GM21515 (cell line): ENCODE measurements at regions not wholly inside any gene's neighbourhood (a gene's known extent, or its start where the extent isn't known, plus 50 kb on each side); places are given as distances from the start of the nearest gene placed in this dataset.
A peak's percentile ranks its signal among the peaks of the same experiment; 100 is the strongest.
"Not testable (repeated sequence)": the region's sequence is repeated elsewhere in the genome, so short reads cannot be mapped to it uniquely, and the experiment has no call there.

Source experiments
- ATAC-seq: cut with Tn5 transposase; IDR thresholded peaks from one replicate; pipeline ENCODE4 v1.9.1; 2021; ENCODE audit not compliant: unreplicated experiment

DNA sequence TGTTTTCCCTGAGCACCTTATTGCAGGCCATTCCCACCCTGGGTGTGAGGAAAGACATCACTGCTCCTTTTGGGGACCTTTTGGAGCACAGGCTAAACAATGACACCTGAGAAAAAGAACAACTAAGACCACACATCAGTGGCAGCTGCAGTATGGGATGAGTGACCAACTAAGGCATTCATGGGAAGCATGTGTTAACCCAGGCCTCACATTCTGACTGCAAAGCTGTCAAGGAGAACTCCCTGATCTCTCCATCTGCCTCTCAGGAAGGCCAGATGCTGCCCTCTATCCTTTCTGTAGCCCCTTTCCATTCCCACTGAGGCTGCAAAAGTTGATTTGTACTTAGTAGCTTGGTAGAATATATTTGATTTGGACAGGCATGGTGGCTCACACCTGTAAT is 130.5 kb upstream of the FOXN2 start:
- no peak for ATAC-seq

DNA sequence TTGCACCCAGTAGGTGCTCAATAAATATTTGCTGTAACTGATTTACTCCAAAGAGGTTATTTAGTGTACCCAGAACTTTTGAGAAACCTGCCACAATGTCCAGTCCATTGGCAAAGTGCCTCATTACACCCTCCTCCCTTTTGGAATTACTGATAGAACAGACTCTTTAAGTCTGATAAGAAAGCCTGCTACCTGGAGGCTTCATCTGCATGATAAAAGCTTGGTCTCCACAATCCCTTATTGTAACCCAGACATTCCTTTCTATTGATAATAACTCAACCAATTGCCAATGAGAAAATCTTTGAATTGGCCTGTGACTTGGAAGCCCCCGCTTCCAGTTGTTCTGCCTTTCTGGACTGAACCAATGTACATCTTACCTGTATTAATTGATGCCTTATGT is 127.0 kb upstream of the FOXN2 start:
- ATAC-seq: no peak

DNA sequence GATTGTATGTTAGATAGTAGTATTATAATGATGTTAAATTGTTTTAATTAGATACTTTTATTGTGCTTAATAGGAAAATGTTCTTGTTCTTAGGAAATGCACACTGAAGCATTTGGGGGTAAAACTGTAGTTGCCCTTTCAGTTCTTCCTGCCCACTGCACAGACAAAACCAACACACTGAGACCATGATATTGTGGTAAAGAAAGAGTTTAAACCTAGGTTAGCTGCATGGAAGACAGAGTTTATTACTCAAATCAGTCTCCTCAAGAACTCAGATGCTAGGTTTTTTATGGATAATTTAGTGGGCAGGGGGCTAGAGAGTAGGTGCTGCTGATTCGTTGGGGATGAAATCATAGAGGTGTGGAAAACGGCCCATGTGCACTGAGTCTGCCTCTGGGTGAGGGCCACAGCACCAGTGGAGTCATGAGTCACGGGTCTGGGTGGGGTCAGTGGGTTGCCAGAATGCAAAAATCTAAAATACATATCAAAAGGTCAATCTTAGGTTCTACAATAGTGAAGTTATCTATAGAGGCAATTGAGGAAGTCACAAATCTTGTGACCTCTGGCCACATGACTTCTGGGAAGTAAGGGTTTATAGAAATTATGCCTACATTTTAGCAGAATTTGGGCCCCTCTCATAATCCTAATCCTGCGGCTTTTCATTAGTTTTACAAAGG is 124.8 kb upstream of the FOXN2 start:
- ATAC-seq: no peak

DNA sequence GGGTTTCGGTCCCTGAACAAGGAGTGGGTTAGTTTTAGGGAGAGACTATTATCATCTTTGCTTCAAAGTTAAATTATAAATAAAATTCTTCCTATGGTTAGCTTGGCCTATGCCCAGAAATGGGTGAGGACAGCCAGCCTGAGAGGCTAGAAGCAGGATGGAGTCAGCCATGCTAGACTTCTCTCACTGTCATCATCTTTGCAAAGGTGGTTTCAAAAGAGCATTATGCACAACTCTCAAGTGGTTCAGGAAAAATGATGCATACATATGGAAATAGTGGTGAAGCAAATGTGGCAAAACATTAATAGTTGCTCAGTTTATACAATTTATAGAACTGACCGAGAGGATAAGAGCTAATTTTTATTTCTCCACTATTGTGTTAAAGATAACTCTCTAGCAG is 124.3 kb upstream of the FOXN2 start:
- no peak for ATAC-seq

DNA sequence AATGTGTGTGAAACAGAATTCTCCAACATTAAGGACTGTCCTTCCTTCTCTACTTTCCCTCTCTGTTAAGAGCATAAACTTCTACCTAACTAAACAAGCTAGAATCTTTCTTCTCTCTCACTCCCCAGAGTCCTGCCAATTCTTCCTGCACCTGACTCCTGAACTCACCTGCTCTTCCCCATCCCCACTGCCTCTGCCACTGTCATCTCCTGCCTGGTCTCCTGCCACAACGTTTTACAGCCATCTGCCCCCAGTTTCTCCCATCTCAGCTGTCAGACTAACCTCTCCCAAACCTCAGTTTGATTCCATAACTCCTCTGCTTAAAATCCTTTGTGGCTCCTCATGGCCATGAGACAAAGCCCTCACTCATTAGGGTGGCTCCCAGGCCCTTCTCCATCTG is 119.8 kb upstream of the FOXN2 start:
- ATAC-seq: no peak

DNA sequence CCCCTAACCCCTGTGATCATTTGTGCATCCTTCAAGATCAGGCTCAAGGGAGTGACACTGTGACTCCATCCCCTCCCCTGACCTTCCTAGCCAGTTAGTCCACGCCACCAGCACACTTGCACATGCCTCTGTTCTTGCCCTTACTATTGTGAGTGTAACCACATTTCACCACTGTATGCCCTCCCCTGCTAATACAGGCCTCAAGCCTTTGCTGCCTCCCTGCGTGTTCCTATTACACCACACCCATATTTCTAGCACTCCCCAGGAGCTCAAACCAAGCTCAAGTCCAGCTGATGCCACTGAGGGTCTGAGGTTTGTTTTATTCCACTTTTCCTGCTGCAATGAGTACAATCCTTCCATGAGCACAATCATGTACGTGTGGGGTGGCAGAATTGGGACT is 119.3 kb upstream of the FOXN2 start:
- ATAC-seq: no peak

DNA sequence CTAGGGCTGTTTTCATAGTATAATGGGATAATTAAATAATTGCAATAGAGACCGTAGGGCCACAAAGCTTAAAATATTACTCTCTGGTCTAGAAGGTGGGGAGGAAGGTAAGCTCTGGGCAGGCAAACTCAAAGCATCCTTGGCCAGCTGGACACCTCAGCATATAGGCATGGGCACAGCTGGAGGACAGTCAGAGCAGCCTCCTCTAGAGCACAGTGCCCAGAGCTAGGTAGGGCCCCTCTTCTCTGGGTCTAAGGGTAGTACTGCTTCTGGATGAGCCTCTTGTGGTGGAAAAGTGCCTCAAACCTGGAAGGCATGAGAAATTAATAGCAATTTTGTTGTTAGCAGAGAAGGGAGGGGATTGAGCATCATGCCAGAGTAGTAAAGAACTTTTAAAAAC is 116.9 kb upstream of the FOXN2 start:
- ATAC-seq: no peak

DNA sequence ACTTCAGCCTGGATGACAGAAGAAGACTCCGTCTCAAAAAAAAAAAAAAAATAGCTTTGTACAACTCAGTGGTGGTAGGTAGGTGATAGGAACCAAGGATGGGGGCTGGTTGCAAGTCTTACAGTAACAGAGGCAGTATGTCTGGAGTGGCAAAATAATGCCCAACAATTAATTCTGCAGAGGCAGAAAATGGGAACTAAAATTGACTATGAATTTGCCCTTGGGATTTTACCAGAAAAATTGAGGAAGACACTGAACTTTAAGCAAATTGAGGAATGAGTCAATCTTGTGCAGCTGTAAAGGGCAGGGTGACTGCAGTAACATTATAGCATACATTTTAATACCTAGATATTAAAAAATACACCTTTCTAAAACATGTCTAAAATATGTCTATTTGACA is 116.1 kb upstream of the FOXN2 start:
- ATAC-seq: no peak

DNA sequence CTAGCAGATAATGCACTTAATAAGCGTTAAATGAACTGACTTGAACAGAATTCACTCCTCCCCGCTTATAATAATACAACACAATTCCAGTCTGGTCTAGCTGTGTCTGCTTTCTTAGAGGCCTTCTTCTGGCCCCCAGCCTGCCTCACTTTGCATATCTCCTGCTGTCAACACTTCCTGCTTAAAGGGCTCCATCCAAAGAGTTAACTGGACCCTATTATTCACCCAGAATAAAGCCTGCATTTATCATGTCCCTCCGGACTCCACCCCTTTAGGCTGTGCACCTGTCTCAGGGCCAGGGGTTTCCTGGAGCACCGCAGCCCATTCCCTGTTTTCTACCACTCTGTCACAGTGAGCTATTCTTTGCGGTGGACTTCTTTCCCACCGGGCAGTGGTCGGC is 115.4 kb upstream of the FOXN2 start:
- no peak for ATAC-seq

DNA sequence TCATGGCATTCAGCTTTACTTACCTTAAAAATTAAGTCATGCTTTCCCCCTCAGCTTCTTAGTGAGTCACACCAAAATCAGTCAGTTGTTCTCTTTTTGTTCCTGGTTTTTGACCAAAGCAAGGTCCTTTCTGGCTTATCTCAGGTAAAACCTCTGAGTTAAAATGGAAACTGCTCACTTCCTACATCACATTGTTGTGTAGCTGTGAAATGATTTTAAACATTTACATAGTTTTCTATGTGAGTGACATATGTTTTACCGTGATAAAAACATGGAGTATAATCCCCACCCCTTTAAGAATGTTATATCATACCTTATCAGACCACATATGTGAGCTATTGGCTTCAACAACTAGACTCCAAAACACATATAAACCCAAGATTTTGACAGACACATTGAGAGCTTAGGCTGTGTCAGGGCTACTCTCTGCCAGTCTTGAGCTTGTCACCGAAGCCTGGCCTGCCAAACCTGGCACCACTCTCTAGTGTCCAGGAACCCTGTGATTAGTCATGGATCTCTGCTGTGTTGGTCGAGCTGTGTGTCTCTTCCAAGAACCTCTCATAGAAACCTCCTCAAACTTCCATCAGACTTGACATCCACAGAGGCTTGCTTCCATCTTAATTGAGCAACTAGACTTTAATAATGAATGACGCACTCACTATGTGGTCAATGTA is 113.7 kb upstream of the FOXN2 start:
- no peak for ATAC-seq

DNA sequence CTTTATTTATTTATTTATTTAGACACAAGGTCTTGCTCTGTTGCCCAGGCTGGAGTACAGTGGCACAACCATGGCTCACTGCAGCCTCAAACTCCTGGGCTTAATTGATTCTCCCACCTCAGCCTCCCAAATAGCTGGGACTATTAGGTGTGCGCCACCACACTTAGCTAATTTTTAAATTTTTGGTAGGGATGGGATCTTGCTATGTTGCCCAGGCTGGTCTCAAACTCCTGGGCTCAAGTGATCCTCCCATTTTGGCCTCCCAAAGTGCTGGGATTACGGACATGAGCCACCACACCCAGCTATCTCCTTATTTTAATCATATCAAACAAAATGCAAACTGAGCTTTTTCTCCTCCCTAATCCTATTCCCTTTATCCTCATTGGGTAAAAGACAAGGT is 113.0 kb upstream of the FOXN2 start:
- ATAC-seq: not testable (repeated sequence)

DNA sequence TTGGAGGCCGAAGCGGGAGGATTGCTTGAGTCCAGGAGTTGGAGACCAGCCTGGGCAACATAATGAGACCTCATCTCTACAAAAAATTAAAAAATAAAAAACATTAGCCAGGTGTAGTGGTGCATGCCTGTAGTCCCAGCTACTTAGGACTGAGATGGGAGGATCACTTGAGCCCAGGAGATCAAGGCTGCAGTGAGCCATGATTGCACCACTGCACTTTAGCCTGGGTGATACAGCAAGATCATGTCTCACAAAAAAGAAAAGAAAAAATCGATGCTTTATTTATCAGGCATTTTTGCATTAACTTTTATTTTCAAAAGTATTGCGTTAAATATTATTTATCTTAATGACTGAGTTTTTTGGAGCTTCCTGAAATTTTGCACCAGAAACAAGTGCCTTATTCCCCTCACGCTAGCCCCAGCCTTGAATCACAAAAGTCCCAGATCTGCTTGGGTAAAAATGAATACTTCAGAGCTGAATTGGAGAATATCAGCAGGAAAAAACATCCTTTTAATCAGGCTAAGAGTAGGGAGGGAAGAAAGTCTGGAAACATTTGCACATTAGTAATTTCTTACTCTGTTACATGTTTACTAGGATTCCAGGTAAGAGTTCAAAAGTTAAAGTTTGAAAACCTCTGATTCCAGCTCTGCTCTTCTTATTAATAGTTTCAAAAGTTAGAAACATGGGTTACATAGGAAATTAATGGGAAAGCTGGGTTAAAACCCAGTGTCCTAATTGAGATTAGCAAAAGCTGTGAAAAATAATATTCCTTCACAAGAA is 111.4 kb upstream of the FOXN2 start:
- ATAC-seq: no peak

DNA sequence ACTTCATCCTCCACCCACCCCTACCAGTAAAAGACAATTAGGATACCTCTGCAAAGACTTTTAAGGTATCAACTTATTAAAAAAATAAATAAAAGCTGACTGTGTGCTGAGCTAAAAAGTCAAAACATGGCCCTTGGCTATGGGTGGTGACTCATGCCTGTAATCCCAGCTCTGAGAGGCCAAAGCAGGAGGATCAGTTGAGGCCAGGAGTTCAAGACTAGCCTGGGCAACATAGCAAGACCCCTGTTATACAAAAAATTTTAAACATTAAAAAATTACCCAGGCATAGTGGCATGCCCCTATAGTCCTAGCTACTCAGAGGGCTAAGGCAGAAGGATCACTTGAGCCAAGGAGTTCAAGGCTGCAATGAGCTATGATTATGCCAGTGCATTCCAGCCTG is 110.8 kb upstream of the FOXN2 start:
- no peak for ATAC-seq

DNA sequence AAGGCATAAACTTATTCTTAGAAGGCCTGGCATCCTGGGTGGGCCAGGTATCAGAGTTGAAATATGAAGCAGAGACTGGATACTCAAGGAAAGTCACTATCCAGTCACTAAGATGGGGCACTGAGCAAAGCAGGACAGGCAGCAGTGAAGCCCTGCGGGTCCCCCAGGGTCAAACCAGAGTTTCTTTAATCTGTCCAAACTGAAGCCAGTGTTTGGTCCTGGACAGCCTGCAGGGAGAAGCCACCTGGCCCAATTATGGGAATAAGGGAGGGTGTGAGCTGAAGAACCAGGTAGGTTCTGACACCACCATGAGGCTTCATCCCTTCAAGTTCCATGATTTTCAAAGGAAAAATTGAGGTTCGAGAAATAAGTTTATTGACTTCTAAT is 109.7 kb upstream of the FOXN2 start:
- no peak for ATAC-seq

DNA sequence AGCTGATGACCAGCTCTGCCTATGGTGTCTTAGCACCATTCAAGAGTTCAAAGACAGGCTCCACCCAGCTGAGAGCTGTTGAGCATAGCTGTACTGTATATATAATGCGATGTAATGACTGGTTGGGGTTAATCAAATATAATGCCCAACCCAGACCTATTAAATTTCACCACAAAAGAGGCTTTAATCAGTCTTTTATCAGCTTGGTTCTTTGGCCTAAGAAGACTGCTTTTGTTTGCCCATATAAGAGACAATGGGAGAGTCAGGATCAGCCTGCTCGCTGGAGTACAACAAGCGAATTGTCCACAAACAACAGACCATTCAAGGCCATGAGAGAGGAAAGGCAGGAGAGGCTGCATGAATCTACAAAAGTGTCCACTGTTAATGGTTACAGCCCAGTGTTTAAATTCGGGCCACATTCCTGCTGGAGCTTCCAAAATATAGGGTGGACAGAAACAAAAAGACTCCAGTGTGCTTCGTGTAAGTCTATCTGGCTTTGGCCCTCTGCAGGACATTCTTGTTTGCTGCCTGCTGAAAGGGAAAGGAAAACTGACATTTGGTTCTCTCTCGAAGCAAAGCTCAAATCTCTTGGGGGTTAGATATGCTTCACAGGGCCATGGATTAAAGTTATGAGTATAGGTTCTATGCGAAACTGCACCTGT is 109.2 kb upstream of the FOXN2 start:
- ATAC-seq: peak; percentile 86

DNA sequence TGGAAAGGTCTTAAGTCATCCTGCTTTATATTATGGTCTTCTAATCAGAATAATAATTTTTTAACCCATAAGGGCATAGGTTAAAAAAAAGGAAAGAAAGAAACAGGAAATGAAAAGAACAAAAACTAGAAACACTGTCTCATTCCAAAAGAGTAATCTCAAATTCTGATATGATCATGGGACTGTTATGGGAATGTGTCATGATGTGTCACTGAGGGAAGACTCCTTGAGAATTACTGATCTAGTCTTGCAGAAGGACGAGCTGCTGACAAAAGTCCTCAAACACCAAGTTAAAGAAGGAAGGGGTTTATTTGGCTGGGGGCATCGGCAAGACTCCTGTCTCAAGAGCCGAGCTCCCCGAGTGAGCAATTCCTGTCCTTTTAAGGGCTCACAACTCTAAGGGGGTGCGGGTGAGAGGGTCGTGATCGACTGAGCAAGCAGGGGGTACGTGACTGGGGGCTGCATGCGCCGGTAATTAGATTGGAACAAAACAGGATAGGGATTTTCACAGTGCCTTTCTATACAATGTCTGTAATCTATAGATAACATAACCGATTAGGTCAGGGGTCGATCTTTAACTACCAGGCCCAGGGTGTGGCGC is 108.3 kb upstream of the FOXN2 start:
- ATAC-seq: not testable (repeated sequence)

DNA sequence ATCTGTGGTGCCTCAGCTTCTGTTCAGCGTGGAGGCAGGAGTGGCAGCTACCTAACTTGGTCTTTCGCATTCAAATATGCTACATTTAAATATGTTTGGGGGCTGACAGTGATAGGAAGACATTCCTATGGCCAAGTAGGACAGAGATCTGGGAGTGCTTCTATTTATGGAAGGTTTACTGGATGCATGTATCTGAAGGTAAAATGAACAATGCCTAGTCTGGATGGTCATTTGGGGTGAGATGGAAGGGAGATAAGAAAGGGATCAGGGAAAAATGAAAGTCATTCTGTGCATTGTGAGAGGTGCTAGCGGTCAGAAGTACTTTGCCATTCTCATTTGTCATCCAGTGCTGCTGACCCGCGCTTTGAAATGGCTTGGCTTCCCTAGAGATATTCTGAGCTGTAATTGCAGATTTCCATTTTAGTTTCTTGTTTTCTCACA is 107.3 kb upstream of the FOXN2 start:
- ATAC-seq: no peak

DNA sequence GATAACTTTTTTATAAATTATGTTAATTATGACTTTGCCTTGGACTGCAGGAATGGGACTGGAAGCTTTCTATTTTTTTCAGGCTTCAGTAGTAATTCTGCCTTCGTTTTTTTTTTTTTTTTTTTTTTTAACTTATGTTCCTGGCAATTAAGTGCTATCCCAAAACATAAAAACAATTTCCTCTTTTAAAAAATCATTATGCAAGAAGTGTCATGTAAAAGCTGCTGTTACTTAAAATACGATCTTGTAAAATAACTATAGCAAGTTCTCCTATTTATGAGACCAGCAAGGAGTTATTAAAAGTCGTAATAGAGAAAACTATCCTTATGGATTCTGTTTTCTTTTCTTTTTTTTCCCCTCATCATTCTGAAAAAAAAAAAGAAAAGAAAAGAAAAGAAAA is 106.6 kb upstream of the FOXN2 start:
- ATAC-seq: no peak

DNA sequence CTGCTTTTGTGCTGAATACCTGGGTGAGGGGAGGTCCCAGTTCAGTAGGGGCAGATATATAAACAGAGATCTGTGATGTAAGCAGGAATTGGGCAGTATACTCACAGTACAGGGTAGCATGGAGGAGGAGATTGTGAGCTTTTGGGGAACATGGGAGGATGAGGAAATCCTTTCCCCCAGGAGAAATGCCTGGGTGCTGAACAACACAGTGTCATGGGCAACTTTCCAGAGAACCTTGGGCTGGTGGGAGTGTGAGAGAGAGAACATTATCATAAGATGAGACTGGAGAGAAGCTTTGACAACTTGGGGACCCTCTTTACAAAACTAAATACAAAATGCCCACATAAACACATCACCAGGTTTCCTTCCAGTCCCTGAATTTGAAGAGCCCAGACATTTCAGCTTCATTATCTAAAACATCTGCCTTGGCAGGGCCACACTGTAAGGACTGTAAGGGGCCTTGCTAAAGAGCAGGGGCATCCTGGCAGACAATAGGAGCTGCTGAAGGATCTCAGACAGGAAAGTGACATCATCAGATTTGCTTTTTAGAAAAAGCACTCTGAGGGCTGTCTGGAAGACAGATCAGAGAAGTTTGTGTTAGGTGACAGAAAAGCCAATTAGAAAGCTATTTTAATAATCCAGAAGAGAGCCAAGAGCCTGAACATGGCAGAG is 105.1 kb upstream of the FOXN2 start:
- no peak for ATAC-seq

DNA sequence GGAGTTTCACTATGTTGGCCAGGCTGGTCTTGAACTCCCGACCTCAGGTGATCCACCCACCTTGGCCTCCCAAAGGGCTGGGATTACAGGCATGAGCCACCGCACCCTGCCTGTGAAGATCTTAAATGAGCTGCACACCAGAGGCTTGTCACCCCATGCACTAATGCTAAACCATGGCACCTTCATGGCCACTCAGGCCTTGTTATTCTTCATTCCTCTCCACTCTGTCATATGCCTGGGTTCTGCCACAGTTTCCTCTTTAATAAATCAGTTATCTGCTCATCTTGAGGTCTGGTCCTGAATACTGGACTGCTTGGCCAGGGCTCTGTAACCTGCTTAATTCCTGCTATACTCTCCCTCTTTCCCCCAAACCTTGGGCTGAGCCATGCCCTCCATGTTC is 104.3 kb upstream of the FOXN2 start:
- no peak for ATAC-seq

DNA sequence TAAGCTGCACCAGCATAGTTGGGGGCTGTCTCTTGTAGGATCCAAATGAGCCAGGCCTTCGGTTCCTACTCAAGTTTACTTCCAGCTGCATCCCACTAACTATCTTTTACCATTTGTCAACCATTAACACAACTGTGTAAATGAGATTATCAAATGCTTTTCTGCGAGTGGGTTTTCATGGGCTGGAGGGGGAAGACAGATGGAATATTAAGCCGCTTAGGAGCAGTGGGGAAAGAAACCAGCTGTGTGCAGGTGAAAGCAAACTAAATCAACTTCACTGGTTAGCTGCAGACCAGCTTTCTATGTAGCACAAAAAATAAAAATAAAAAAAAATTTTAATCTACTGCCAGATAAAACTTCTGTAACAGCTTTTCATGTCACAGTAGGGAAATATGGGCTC is 100.8 kb upstream of the FOXN2 start:
- ATAC-seq: no peak
